ENCODE measurements at regions not wholly inside any gene's neighbourhood (a gene's known extent, or its start where the extent isn't known, plus 50 kb on each side); places are given as distances from the start of the nearest gene placed in this dataset.

DNA sequence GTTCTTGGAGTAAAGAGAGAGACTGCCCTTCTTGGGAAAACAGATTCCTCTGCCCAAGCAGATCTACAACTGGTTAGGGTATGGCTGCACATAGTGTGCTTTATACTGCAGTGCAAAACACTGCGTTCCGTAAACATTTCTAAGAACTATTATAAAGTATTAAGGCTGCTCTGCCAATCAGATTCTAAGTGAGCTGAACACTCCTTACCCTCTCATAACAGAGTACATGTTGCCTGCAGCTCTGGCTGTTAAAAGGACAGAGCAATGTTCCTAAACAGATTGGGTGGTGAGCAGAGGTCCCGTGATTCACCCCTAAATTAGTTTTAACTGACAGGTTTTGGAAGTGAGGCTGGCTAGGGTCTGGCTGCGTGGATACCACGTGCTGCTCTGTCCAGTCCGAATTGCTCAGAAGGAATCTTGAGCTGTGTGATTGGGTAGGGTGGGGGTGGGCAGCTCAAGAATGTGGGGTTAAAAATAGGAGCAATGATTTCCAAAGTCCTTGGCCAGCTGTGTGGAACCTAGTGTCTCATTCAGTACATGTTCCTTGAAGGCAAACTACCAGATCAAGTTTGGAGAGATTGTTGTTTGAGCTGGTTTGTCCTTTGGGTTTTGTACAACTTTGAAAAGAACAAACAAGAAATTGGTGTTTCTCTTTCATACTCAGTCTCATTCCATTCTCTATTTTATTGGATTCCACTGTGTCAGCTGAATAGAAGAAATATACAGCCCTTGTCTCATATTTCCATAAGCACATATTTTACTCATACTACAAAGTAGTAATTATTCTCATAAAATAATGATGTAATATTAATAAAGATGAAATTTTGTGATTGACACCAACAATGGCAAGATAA lies 497.6 kb upstream of the CD180 start:
- Mint-ChIP-seq H3K4me3 (no peak overlapping the region), H3K27me3 (no peaks in the 10 kb centered on the region), H3K27ac (no peak overlapping the region), H3K4me1 (no peaks in the 10 kb centered on the region), H3K9me3 (ENCODE audit: insufficient read depth) (no peaks in the 10 kb centered on the region)
- intact Hi-C loops (cut with micrococcal nuclease), result no loop called here
- Histone ChIP-seq H3K27me3 (replicated peaks in 1 of 4; ENCODE audit: control extremely low read depth in 1 of 4, control insufficient read depth in 3 of 4, insufficient read depth in 4 of 4, low read length in 3 of 4) (no peaks in the 10 kb centered on the region), H3K4me3 (ENCODE audit: control extremely low read depth in 1 of 5, extremely low read depth in 1 of 5, insufficient read depth in 1 of 5, low read depth in 2 of 5, low read length in 4 of 5) (no peak overlapping the region), H3K9ac (ENCODE audit: low read length) (no peak overlapping the region), H3K36me3 (replicated peaks in 1 of 2; ENCODE audit: control extremely low read depth in 1 of 2, control insufficient read depth in 1 of 2, extremely low read depth in 1 of 2, insufficient read depth in 2 of 2, low read length in 1 of 2) (no peaks in the 10 kb centered on the region), H4K20me1 (ENCODE audit: control insufficient read depth, insufficient read depth, low read length, poor library complexity, severe bottlenecking) (no peaks in the 10 kb centered on the region), H3K4me2 (replicated peaks; ENCODE audit: low read depth, low read length, poor library complexity, severe bottlenecking) (no peak overlapping the region), H2AFZ (ENCODE audit: insufficient read depth, low read depth, low read length, poor library complexity, severe bottlenecking) (no peak overlapping the region), H3K79me2 (ENCODE audit: control insufficient read depth, insufficient read depth, low read length) (no peaks in the 10 kb centered on the region), H3K27ac (ENCODE audit: low read length in 2 of 2) (no peak overlapping the region), H3K9me3 (ENCODE audit: control extremely low read depth in 1 of 3, control insufficient read depth in 2 of 3, insufficient read depth in 1 of 3, low read length in 2 of 3) (no peaks in the 10 kb centered on the region), H3K4me1 (ENCODE audit: control insufficient read depth in 2 of 2, insufficient read depth in 2 of 2, low read length in 2 of 2) (no peaks in the 10 kb centered on the region)
- no peak for TF ChIP-seq EZH2 (IDR thresholded peaks at IDR 0.05; ENCODE audit: borderline replicate concordance, insufficient read depth, low read depth, low read length, poor library complexity, severe bottlenecking)
- TF ChIP-seq, protein P1, sequence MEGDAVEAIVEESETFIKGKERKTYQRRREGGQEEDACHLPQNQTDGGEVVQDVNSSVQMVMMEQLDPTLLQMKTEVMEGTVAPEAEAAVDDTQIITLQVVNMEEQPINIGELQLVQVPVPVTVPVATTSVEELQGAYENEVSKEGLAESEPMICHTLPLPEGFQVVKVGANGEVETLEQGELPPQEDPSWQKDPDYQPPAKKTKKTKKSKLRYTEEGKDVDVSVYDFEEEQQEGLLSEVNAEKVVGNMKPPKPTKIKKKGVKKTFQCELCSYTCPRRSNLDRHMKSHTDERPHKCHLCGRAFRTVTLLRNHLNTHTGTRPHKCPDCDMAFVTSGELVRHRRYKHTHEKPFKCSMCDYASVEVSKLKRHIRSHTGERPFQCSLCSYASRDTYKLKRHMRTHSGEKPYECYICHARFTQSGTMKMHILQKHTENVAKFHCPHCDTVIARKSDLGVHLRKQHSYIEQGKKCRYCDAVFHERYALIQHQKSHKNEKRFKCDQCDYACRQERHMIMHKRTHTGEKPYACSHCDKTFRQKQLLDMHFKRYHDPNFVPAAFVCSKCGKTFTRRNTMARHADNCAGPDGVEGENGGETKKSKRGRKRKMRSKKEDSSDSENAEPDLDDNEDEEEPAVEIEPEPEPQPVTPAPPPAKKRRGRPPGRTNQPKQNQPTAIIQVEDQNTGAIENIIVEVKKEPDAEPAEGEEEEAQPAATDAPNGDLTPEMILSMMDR (IDR thresholded peaks at IDR 0.05), result no peak
- ATAC-seq (ENCODE audit: low read depth) (no peak), DNase-seq (no peak)
- ChIA-PET CTCF (no interaction called here), POLR2A (no interaction called here)
- WGBS (ENCODE audit: insufficient coverage), result 92% methylated on average over 6 of the region's 6 CpGs

DNA sequence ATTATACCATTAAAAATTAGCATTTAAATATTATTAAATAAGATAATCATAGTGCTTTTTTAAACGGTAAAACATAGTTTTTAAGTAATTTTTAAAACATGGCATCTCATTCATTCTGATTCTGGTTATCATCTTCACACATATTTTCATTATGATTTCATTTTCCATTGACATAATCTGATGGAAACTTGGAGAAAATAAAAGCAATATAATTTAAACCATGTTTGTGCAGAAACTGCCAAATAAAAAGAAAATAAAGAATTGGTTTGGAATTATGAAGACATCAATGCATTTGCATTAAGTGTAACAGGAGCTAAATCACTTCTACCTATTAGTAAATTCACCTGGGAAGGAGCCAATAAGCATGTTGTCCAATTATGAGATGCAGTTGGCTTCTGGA lies 490.1 kb upstream of the CD180 start:
- TF ChIP-seq, protein P1 (IDR thresholded peaks at IDR 0.05), result no peak
- no peak for TF ChIP-seq EZH2 (IDR thresholded peaks at IDR 0.05; ENCODE audit: borderline replicate concordance, insufficient read depth, low read depth, low read length, poor library complexity, severe bottlenecking)
- ChIA-PET POLR2A (no interaction called here), CTCF (no interaction called here)
- Histone ChIP-seq H3K4me2 (replicated peaks; ENCODE audit: low read depth, low read length, poor library complexity, severe bottlenecking) (no peak overlapping the region), H3K9ac (ENCODE audit: low read length) (no peak overlapping the region), H4K20me1 (ENCODE audit: control insufficient read depth, insufficient read depth, low read length, poor library complexity, severe bottlenecking) (no peaks in the 10 kb centered on the region), H3K79me2 (ENCODE audit: control insufficient read depth, insufficient read depth, low read length) (no peaks in the 10 kb centered on the region), H3K36me3 (replicated peaks in 1 of 2; ENCODE audit: control extremely low read depth in 1 of 2, control insufficient read depth in 1 of 2, extremely low read depth in 1 of 2, insufficient read depth in 2 of 2, low read length in 1 of 2) (no peaks in the 10 kb centered on the region), H2AFZ (ENCODE audit: insufficient read depth, low read depth, low read length, poor library complexity, severe bottlenecking) (no peak overlapping the region), H3K27me3 (replicated peaks in 1 of 4; ENCODE audit: control extremely low read depth in 1 of 4, control insufficient read depth in 3 of 4, insufficient read depth in 4 of 4, low read length in 3 of 4) (no peaks in the 10 kb centered on the region), H3K9me3 (ENCODE audit: control extremely low read depth in 1 of 3, control insufficient read depth in 2 of 3, insufficient read depth in 1 of 3, low read length in 2 of 3) (no peaks in the 10 kb centered on the region), H3K4me3 (ENCODE audit: control extremely low read depth in 1 of 5, extremely low read depth in 1 of 5, insufficient read depth in 1 of 5, low read depth in 2 of 5, low read length in 4 of 5) (no peak overlapping the region), H3K4me1 (ENCODE audit: control insufficient read depth in 2 of 2, insufficient read depth in 2 of 2, low read length in 2 of 2) (no peaks in the 10 kb centered on the region), H3K27ac (ENCODE audit: low read length in 2 of 2) (no peak overlapping the region)
- Mint-ChIP-seq H3K27ac (no peak overlapping the region), H3K27me3 (peaks cover 6% of the 10 kb centered on the region), H3K4me3 (no peak overlapping the region), H3K9me3 (ENCODE audit: insufficient read depth) (no peaks in the 10 kb centered on the region), H3K4me1 (no peaks in the 10 kb centered on the region)
- WGBS (ENCODE audit: insufficient coverage), result no CpG with 5 or more reads among the region's 1 CpG
- intact Hi-C loops (cut with micrococcal nuclease), result no loop called here
- DNase-seq (no peak), ATAC-seq (ENCODE audit: low read depth) (no peak)

Data from B cell (primary cell).